ENCODE measurements at regions not wholly inside any gene's neighbourhood (a gene's known extent, or its start where the extent isn't known, plus 50 kb on each side); places are given as distances from the start of the nearest gene placed in this dataset.

DNA sequence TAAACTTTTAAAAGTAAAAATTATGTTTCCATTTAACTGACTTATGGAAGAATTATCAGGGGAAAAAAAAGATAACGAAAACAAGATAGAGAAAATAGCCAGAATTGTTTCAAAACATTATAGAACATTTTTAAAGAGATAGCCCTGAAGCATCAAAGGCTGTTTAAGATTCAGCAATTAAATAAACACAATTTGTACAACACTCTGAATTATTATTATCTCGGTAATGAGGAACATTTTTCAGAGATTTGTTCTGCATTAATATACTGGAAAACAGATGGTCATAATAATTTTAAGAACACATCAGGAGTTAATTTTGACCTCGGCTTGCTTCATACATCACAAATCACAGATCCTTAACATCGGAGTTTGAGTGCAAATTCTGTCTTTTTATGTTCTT, 643.8 kb downstream of the SORCS1 start:
- no peak for TF ChIP-seq TAF1 (IDR thresholded peaks at IDR 0.05; ENCODE audit: borderline replicate concordance, low read depth, low read length)
- no peak for TF ChIP-seq POLR2A (IDR thresholded peaks at IDR 0.05; ENCODE audit: low read depth, low read length)
- no peak for TF ChIP-seq POLR2AphosphoS5 (IDR thresholded peaks at IDR 0.05; ENCODE audit: low read depth, low read length)
- DNase-seq (ENCODE audit: insufficient read length) (no peak), FAIRE-seq (no peak)

DNA sequence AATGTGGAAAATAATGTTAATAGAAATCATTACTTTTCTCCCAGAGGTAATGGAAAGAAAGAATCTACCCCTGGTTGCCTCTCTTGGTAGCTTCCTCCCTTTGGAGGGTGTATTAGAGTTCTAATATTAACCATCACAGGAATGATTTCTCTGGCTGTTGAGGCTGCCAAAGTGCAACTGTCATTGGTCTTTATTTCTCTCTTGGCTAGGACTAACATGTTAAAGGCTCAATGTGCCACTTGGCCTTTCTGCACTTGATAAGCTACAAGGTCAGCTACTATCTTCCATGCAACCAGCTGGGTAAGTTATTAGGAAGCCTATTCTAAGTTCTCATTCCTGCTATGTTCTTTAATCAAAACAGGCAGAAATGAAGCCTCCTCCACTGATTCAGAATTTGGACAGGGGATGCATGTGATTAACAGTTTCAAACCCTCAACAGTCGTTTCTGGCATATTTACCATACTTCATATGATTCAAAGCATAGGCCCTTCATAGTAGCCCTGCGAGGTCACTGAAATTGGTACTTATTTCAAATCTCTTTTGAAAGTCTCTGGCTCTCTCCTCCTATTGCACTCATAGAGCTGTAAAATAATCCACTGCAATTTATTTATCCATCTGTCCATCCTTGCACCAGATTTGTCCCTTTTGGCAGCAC, 645.0 kb downstream of the SORCS1 start:
- FAIRE-seq: no peak
- no peak for DNase-seq (ENCODE audit: insufficient read length)
- TF ChIP-seq POLR2A (IDR thresholded peaks at IDR 0.05; ENCODE audit: low read depth, low read length): no peak
- TF ChIP-seq POLR2AphosphoS5 (IDR thresholded peaks at IDR 0.05; ENCODE audit: low read depth, low read length): no peak
- TF ChIP-seq TAF1 (IDR thresholded peaks at IDR 0.05; ENCODE audit: borderline replicate concordance, low read depth, low read length): no peak

DNA sequence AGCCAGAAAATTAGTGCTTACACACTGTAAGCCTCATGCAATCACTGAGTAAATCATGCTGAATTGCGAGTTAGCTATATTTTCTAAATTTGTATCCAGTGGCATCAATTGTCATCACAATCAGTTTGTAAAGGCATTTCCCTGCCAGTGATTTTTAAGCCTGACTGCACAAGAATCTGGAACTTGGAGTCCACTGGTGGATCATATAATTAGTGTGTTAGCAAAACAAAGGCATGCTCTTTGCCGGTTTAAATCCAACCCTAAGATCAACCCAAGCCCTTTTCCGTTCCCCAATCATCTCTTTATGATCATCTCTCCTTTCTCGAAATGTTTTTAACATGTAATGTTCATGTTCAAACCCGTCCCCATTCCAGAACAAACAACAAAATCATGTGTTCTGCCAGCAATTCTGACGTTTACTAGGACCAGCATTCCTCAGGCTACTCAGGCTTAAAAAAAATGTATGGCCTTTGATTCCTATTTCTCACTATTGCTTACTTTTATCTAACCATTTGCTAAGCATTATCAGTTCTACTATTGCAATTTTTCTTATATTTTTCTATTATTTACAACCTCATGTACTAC, 649.2 kb downstream of the SORCS1 start:
- TF ChIP-seq POLR2AphosphoS5 (IDR thresholded peaks at IDR 0.05; ENCODE audit: low read depth, low read length) (no peak), TAF1 (IDR thresholded peaks at IDR 0.05; ENCODE audit: borderline replicate concordance, low read depth, low read length) (no peak), POLR2A (IDR thresholded peaks at IDR 0.05; ENCODE audit: low read depth, low read length) (no peak)
- FAIRE-seq: no peak
- no peak for DNase-seq (ENCODE audit: insufficient read length)

DNA sequence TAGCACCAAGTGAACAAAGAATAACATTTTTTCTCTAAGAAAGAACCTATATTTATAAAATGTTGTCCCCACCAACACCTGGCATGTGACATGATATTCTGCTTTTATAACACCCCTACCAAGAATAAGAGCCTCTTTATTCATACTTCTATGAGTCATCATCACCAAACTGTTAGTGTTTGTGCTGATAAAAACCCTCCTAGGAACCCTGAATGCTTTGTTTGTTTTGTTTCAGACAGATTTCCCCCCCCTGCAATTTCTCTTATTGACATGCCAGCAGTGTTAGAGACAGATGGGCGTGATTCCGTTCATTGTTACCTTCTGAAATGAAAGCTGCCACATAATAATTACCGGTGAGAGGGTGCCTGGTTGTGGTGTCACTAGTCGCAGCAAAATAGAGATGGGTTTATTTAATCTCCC, 651.1 kb downstream of the SORCS1 start:
- no peak for TF ChIP-seq POLR2A (IDR thresholded peaks at IDR 0.05; ENCODE audit: low read depth, low read length)
- DNase-seq (ENCODE audit: insufficient read length): no peak
- no peak for FAIRE-seq

DNA sequence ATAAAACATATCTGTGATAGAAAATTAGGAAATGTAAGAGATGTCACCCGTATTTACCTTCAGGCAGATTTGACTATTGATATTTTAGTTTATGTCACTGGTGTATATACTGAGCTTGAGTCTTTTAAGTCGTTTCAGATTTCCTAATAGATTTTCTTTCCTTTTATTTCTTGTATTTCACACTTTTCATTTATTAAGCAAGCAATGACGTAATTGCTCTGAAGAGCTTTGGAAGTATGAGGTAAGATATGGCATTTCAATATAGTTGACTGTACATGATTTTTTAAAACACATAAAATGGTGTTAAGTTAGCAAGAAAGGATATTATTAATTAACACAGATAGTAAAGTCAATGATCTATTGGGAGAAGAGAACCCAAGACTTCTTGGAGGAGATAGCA, 652.6 kb downstream of the SORCS1 start:
- DNase-seq (ENCODE audit: insufficient read length): no peak
- TF ChIP-seq POLR2AphosphoS5 (IDR thresholded peaks at IDR 0.05; ENCODE audit: low read depth, low read length) (no peak), POLR2A (IDR thresholded peaks at IDR 0.05; ENCODE audit: low read depth, low read length) (no peak)
- FAIRE-seq: no peak

DNA sequence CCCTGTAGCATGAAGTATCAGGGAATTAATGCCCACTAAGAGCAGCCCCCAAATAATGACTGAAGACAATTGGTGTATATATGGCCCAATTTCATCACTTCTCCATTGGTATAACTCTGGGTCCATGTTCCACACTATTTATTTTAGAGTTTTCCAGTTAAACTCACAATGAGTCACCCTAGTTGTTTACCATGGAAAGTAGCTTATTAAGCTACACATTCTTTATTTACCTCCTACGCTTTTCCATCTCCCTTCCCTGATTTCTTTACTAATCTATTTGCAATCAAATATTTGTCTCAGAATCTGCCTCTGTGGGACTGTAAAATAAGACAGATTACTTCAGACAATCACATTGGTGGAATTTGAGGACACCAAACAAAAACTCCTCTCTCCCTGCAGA, 655.6 kb downstream of the SORCS1 start:
- no peak for TF ChIP-seq POLR2A (IDR thresholded peaks at IDR 0.05; ENCODE audit: low read depth, low read length)
- no peak for TF ChIP-seq TAF1 (IDR thresholded peaks at IDR 0.05; ENCODE audit: borderline replicate concordance, low read depth, low read length)
- TF ChIP-seq POLR2AphosphoS5 (IDR thresholded peaks at IDR 0.05; ENCODE audit: low read depth, low read length): no peak
- DNase-seq (ENCODE audit: insufficient read length): no peak
- FAIRE-seq: no peak

DNA sequence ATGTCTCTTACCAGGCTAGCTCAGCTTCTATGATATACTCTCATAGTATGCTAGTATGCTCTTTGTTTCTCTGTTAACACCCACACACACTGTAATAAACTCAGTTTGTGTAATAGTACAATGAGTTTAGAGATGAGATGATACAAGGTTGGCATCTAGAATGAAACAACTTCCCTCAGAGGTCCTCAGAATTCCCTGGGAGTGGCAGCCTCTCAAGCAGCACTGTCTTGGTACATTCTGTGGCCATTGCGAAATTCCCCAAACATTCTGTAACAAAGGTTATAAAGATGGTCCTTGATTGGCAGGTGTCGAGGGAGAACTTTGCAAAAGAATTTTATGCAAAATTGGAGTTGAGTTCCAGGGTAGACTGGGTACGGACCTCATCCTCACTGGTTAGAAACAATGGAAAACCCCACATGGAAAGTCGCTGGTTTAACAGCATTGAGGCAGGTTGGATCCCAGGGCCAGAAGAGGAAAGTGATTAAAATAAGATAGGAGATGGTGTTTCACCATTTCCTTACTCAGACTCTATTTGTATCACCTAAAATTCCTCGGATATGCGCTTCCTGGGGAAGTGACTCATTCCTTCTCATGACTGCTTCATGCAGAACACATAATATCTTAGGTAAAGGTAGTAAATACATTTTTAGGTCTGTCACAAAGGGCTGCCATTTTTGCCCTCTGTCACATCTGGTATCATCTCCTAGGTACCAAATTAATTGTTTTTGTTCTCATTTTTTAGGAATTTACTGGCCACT, 657.8 kb downstream of the SORCS1 start:
- TF ChIP-seq POLR2A (IDR thresholded peaks at IDR 0.05; ENCODE audit: low read depth, low read length): no peak
- TF ChIP-seq POLR2AphosphoS5 (IDR thresholded peaks at IDR 0.05; ENCODE audit: low read depth, low read length): no peak
- TF ChIP-seq TAF1 (IDR thresholded peaks at IDR 0.05; ENCODE audit: borderline replicate concordance, low read depth, low read length): no peak
- DNase-seq (ENCODE audit: insufficient read length) (no peak), FAIRE-seq (no peak)

DNA sequence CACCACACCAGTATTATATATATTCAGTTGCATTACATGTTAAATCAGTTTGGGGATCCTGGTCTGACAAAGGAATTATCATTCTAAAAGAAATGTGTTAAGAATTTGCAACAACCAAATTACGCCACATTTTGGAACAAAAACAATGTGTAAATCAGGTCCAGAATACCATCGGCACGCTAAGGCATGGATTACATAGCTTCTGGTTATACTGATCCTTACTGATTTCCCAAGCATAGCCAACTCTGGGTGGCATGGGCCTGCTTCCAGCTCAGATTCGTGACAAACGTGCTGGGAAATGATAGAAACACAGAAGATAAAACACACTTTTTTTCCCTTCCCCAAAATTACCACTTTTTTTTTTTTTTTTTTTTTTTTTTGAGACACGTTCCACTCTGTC, 660.0 kb downstream of the SORCS1 start:
- TF ChIP-seq TAF1 (IDR thresholded peaks at IDR 0.05; ENCODE audit: borderline replicate concordance, low read depth, low read length) (no peak), POLR2A (IDR thresholded peaks at IDR 0.05; ENCODE audit: low read depth, low read length) (no peak), POLR2AphosphoS5 (IDR thresholded peaks at IDR 0.05; ENCODE audit: low read depth, low read length) (no peak)
- DNase-seq (ENCODE audit: insufficient read length) (no peak), FAIRE-seq (no peak)

DNA sequence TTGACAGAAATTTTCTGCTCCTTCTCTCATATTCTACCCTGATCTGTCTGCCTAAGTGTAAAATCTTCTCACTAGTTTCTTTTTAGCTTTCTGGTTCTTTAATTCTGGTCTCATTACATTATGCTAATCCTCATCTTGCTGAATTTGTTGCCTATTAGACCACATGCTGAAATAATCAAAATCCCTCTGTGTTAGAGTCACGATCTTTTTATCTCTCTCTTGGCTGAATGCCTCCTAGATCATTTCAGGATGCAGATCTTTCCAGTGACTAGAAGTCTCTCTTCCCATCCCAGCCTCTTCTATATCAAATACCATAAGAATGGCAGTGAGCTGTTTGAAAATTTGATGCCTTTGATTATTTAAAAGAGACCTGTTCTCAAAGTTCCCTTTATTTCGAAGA, 661.9 kb downstream of the SORCS1 start:
- DNase-seq (ENCODE audit: insufficient read length) (no peak), FAIRE-seq (no peak)
- TF ChIP-seq POLR2AphosphoS5 (IDR thresholded peaks at IDR 0.05; ENCODE audit: low read depth, low read length) (no peak), POLR2A (IDR thresholded peaks at IDR 0.05; ENCODE audit: low read depth, low read length) (no peak), TAF1 (IDR thresholded peaks at IDR 0.05; ENCODE audit: borderline replicate concordance, low read depth, low read length) (no peak)

DNA sequence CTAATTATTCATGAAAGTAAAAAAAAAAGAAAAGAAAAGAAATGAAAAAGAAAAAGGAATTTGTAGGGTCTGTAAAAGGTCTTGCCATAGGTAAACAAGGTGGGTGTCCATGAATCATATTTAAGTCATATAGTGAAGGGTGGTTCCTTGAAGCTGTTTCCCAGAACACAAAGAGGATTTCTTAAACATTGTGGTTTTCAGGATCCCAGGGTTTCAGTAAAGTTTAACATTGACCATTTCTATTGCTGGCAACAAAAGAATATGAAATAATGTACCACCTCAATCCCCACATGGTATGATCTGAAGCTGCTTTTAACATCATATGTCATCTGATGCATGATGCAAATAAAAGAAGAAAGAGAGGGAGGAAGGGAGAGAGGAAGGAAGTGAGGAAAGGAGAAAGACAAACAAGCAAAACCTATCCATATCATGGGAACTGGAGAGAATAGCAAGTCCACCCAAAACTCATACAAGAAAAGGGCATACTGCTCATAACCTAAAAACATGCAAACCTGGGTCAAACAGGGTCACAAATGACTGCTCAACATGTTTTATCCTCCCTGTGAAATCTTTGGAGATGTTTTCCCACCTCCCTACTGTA, 663.5 kb downstream of the SORCS1 start:
- DNase-seq (ENCODE audit: insufficient read length): no peak
- no peak for FAIRE-seq
- TF ChIP-seq POLR2AphosphoS5 (IDR thresholded peaks at IDR 0.05; ENCODE audit: low read depth, low read length) (no peak), TAF1 (IDR thresholded peaks at IDR 0.05; ENCODE audit: borderline replicate concordance, low read depth, low read length) (no peak), POLR2A (IDR thresholded peaks at IDR 0.05; ENCODE audit: low read depth, low read length) (no peak)

DNA sequence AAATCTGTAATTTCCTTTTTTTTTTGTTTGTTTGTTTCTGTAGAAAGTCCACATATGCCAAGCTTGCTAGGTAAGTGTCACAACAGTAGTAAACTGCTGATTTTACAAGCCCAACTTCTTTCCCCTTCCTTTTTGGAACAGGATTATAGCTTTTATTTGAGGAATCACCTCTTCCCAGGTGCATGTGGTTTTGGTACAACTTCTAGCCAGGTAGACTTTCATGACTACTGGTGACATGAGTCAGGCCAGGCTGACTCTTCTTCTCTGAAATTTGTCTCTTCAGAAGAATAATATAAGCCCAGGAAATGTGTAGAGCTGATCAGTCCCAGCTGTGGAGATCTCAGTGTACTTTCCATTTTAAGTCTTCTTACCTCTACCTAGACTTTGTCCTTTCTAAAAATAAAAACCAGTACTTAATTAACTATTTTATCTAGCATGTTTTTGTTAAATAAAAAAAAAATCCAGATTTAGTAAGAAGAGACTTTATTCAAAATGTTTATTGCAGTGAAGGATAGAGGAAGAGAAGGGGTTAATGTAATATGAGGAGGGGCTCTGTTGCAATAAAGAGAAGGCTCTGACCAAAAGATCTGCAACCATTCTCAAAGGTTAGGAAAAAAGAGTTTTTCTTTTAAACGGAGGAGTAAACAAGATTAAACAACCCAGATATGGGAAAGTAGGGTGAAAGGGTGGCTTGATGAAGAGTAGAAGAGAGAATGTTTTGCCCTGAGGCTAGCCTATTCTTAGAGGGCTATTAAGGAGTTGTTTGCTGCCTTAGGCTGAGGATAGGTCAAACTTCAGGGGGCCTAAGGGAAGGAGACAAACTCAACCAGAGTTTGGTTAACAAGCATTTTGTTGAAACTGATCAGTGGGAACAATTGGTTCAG, 664.2 kb downstream of the SORCS1 start:
- DNase-seq (ENCODE audit: insufficient read length) (no peak), FAIRE-seq (no peak)
- TF ChIP-seq POLR2AphosphoS5 (IDR thresholded peaks at IDR 0.05; ENCODE audit: low read depth, low read length) (no peak), POLR2A (IDR thresholded peaks at IDR 0.05; ENCODE audit: low read depth, low read length) (no peak), TAF1 (IDR thresholded peaks at IDR 0.05; ENCODE audit: borderline replicate concordance, low read depth, low read length) (no peak)

All from GM12892 (cell line).